ENCODE measurements at regions not wholly inside any gene's neighbourhood (a gene's known extent, or its start where the extent isn't known, plus 50 kb on each side); places are given as distances from the start of the nearest gene placed in this dataset.

DNA sequence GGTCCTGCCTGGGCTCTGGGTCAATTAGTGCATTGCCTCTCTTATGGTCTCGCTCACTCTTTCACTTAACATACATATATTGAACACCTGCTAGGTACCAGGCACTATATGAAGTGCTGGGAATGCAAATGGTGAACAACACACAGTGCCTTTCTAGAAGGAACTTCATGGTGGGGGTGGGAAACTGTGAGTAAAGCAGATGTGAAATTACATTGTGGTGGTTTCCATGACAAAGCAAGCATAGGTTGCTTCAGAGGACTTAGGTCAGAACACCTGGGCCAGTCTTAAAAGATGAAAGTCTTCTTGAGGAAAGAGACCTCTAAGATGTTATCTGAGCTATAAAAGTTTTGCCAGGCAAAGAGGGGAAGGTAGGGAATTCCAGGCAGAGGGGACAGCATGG lies 231.3 kb downstream of the BUD13 start:
- no peak overlapping the region for H3K27ac ChIP-seq
- H3K79me2 ChIP-seq (ENCODE audit: insufficient read depth), result no peaks in the 10 kb centered on the region
- H3K4me3 ChIP-seq, result no peak overlapping the region
- H3K27me3 ChIP-seq (replicated peaks; ENCODE audit: insufficient read depth), result peaks cover 13% of the 10 kb centered on the region; the same call in 1 of the 2 replicates
- DNase-seq, result no peak
- TF ChIP-seq EZH2phosphoT487 (IDR thresholded peaks at IDR 0.05; ENCODE audit: insufficient read depth, low read depth), result no peak
- no peak for TF ChIP-seq EZH2 (IDR thresholded peaks at IDR 0.05; ENCODE audit: insufficient read depth, poor library complexity, severe bottlenecking)
- no peaks in the 10 kb centered on the region for H4K20me1 ChIP-seq (ENCODE audit: insufficient read depth)
- H3K9ac ChIP-seq, result no peak overlapping the region
- no peaks in the 10 kb centered on the region for H3K36me3 ChIP-seq (ENCODE audit: low read depth)
- no peak overlapping the region for H2AFZ ChIP-seq
- no peak overlapping the region for H3K4me2 ChIP-seq (ENCODE audit: unreplicated experiment)
- no peaks in the 10 kb centered on the region for H3F3A ChIP-seq (ENCODE audit: insufficient read depth)
- in situ Hi-C loops (cut with MboI), result no loop called here
- WGBS, 2 experiments (ENCODE audit: low coverage in 1 of 2, low lambda C conversion rate in 2 of 2, missing lambda C conversion rate in 2 of 2), result 25 to 41% methylated on average over 1 of the region's 1 CpG
- no peaks in the 10 kb centered on the region for H3K9me3 ChIP-seq (ENCODE audit: low read depth)
- no peaks in the 10 kb centered on the region for H3K4me1 ChIP-seq (ENCODE audit: insufficient read depth)
- H3K9me2 ChIP-seq (ENCODE audit: insufficient read depth), result no peaks in the 10 kb centered on the region

DNA sequence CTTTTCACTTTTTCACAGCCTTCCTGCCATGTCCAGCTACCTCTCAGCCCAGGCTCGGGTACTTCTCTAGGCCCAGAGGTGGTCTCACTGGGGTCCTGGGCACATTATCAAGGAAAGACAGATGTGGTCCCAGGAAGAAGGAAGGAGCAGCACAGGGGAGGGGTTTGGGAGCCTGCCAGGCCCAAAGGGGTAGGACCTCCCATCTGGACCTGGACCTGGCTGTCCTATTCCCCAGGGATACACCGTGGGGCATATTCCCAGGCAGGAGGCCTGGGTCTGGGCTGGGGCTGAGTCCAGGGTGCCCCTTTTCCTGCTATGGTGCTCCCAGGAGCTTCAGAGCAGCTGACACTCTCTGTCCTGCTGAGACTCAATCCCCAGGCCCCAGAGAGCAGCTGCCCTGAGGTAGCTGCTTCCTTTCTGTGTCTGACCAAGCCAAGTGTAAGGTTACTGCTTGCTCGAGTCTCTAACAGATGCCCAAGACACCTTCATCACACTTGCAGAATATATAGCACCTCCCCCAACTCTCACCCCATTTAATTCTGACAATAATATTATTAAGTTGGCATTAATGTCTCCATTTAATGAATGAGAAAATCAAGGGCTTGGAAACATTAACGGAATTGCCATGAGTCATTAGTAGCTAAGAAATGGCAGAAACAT lies 232.0 kb downstream of the BUD13 start:
- no peak overlapping the region for H3K9ac ChIP-seq
- no peaks in the 10 kb centered on the region for H3K4me1 ChIP-seq (ENCODE audit: insufficient read depth)
- no peak overlapping the region for H3K4me3 ChIP-seq
- TF ChIP-seq EZH2phosphoT487 (IDR thresholded peaks at IDR 0.05; ENCODE audit: insufficient read depth, low read depth) (no peak), EZH2 (IDR thresholded peaks at IDR 0.05; ENCODE audit: insufficient read depth, poor library complexity, severe bottlenecking) (no peak)
- no peak overlapping the region for H2AFZ ChIP-seq
- H3F3A ChIP-seq (ENCODE audit: insufficient read depth), result no peaks in the 10 kb centered on the region
- in situ Hi-C loops (cut with MboI), result no loop called here
- no peaks in the 10 kb centered on the region for H3K9me2 ChIP-seq (ENCODE audit: insufficient read depth)
- no peak overlapping the region for H3K4me2 ChIP-seq (ENCODE audit: unreplicated experiment)
- H3K27me3 ChIP-seq (replicated peaks; ENCODE audit: insufficient read depth), result peaks cover 11% of the 10 kb centered on the region; the same call in 1 of the 2 replicates
- H3K36me3 ChIP-seq (ENCODE audit: low read depth), result no peaks in the 10 kb centered on the region
- H4K20me1 ChIP-seq (ENCODE audit: insufficient read depth), result no peaks in the 10 kb centered on the region
- H3K9me3 ChIP-seq (ENCODE audit: low read depth), result no peaks in the 10 kb centered on the region
- 7 to 10% methylated on average over 4 of the region's 4 CpGs for WGBS, 2 experiments (ENCODE audit: low coverage in 1 of 2, low lambda C conversion rate in 2 of 2, missing lambda C conversion rate in 2 of 2)
- H3K27ac ChIP-seq, result no peak overlapping the region
- H3K79me2 ChIP-seq (ENCODE audit: insufficient read depth), result no peaks in the 10 kb centered on the region
- no peak for DNase-seq

DNA sequence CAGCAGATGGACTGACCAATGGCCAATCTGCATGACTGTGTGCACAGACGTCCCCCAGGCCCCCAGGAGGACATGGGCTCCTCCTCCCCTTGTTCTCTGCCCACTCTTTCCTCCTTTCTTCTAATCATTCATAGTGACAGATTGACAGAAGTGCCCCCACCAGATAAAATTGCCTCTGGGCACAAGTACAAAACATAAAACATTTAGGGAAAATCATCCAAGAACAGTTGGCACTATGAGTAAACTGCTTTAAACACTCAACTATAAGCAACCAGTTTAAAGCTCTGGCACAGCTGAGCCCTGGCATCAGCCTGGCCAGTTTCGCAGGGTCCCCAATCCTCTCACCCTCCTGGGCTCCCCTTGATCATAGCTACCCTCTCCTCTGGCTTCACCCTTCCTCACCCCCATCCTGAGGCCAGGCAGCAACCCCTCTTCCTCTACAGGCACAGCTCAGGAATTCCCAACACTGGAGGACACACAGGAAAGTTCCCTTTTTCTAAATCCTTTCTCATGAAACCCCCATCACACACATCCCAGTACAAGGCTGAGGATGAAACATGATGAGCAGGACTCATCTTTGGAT lies 232.9 kb downstream of the BUD13 start:
- H3K9me3 ChIP-seq (ENCODE audit: low read depth), result no peaks in the 10 kb centered on the region
- no peak overlapping the region for H3K27ac ChIP-seq
- no peak overlapping the region for H3K4me3 ChIP-seq
- H3K27me3 ChIP-seq (replicated peaks; ENCODE audit: insufficient read depth), result peaks cover 9% of the 10 kb centered on the region; the same call in 1 of the 2 replicates
- in situ Hi-C loops (cut with MboI), result no loop called here
- WGBS, 2 experiments (ENCODE audit: low coverage in 1 of 2, low lambda C conversion rate in 2 of 2, missing lambda C conversion rate in 2 of 2), result 12 to 17% methylated on average over 2 of the region's 2 CpGs
- no peak overlapping the region for H3K9ac ChIP-seq
- no peaks in the 10 kb centered on the region for H4K20me1 ChIP-seq (ENCODE audit: insufficient read depth)
- H3K4me1 ChIP-seq (ENCODE audit: insufficient read depth), result no peaks in the 10 kb centered on the region
- no peaks in the 10 kb centered on the region for H3K9me2 ChIP-seq (ENCODE audit: insufficient read depth)
- no peaks in the 10 kb centered on the region for H3F3A ChIP-seq (ENCODE audit: insufficient read depth)
- no peaks in the 10 kb centered on the region for H3K79me2 ChIP-seq (ENCODE audit: insufficient read depth)
- H3K4me2 ChIP-seq (ENCODE audit: unreplicated experiment), result no peak overlapping the region
- no peak for DNase-seq
- H2AFZ ChIP-seq, result no peak overlapping the region
- H3K36me3 ChIP-seq (ENCODE audit: low read depth), result no peaks in the 10 kb centered on the region
- TF ChIP-seq EZH2phosphoT487 (IDR thresholded peaks at IDR 0.05; ENCODE audit: insufficient read depth, low read depth) (no peak), EZH2 (IDR thresholded peaks at IDR 0.05; ENCODE audit: insufficient read depth, poor library complexity, severe bottlenecking) (no peak)

DNA sequence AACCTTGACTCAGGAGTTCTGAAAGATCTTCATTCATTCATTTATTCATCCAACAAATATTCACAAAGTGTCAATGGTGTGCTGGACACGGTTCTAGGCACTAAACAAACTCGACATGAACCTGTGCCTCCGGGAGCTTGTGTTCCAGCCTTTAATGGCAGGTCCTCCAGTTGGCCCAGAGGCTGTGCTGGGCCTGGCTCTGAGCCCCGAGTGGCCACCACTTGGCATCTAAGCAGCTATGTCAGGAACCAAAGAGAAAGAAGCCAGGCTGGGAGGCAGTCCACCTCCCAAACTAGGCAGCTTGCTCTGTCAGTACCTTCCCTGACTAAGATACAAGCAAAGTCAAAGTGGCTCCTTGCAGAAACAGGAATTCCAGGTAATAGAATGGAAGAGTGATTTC lies 233.6 kb downstream of the BUD13 start:
- H3K27ac ChIP-seq, result no peak overlapping the region
- no peak for DNase-seq
- no peaks in the 10 kb centered on the region for H3K79me2 ChIP-seq (ENCODE audit: insufficient read depth)
- no peaks in the 10 kb centered on the region for H3K4me1 ChIP-seq (ENCODE audit: insufficient read depth)
- H4K20me1 ChIP-seq (ENCODE audit: insufficient read depth), result no peaks in the 10 kb centered on the region
- H3K9ac ChIP-seq, result no peak overlapping the region
- no peak overlapping the region for H3K4me2 ChIP-seq (ENCODE audit: unreplicated experiment)
- H3K36me3 ChIP-seq (ENCODE audit: low read depth), result no peaks in the 10 kb centered on the region
- 14 to 20% methylated on average over 4 of the region's 4 CpGs for WGBS, 2 experiments (ENCODE audit: low coverage in 1 of 2, low lambda C conversion rate in 2 of 2, missing lambda C conversion rate in 2 of 2)
- peaks cover 9% of the 10 kb centered on the region; the same call in 1 of the 2 replicates for H3K27me3 ChIP-seq (replicated peaks; ENCODE audit: insufficient read depth)
- in situ Hi-C loops (cut with MboI), result no loop called here
- no peaks in the 10 kb centered on the region for H3F3A ChIP-seq (ENCODE audit: insufficient read depth)
- no peaks in the 10 kb centered on the region for H3K9me2 ChIP-seq (ENCODE audit: insufficient read depth)
- TF ChIP-seq EZH2phosphoT487 (IDR thresholded peaks at IDR 0.05; ENCODE audit: insufficient read depth, low read depth) (no peak), EZH2 (IDR thresholded peaks at IDR 0.05; ENCODE audit: insufficient read depth, poor library complexity, severe bottlenecking) (no peak)
- no peaks in the 10 kb centered on the region for H3K9me3 ChIP-seq (ENCODE audit: low read depth)
- no peak overlapping the region for H3K4me3 ChIP-seq
- no peak overlapping the region for H2AFZ ChIP-seq

Measured in GM23248 (cell line).